Right ventricle myocardium superior (tissue), 1 donor: ENCODE measurements at regions not wholly inside any gene's neighbourhood (a gene's known extent, or its start where the extent isn't known, plus 50 kb on each side); places are given as distances from the start of the nearest gene placed in this dataset.
"Not testable (repeated sequence)": the region's sequence is repeated elsewhere in the genome, so short reads cannot be mapped to it uniquely, and the experiment has no call there.

Experiments
- ATAC-seq: fragments of 200-7000 bp; cut with Tn5 transposase; one replicate; pipeline ENCODE4 v1.9.1; 2020; ENCODE audit warnings: mild to moderate bottlenecking; ENCODE audit not compliant: poor library complexity
- DNase-seq: peaks from one replicate; pipeline ENCODE4 v3.0.0-alpha.2; 2020
- intact Hi-C: fragments of 100-400 bp; cut with DNase I; formaldehyde crosslinking; loops from one replicate; pipeline ENCODE4 v1.11.2; 2022
- donor health status: DM: no; HTN: yes; CAD: no; lungs with severe emphysema.

GRCh38 chr4:144426023-144426422 is 219.9 kb upstream of the HHIP start:
- ATAC-seq, DNase-seq, intact Hi-C loops: not testable (repeated sequence)

- intact Hi-C loops, result no loop called here
- no peak for ATAC-seq
- DNase-seq, result no peak
These were observed 203.2 kb upstream of the HHIP start for GRCh38 chr4:144442713-144443112.

- peak; percentile 46 for DNase-seq
- intact Hi-C loops, result no loop called here
- ATAC-seq, result peak; percentile 77
These were observed 196.3 kb upstream of the HHIP start for GRCh38 chr4:144449611-144450010.

- ATAC-seq, result no peak
- intact Hi-C loops, result no loop called here
- no peak for DNase-seq
These were observed 195.4 kb upstream of the HHIP start for GRCh38 chr4:144450526-144450925.

GRCh38 chr4:144451766-144452450 is 194.0 kb upstream of the HHIP start:
- DNase-seq, result no peak
- intact Hi-C loops, result no loop called here
- ATAC-seq, result no peak

GRCh38 chr4:144456196-144456595 is 189.8 kb upstream of the HHIP start:
- DNase-seq (no peak), ATAC-seq (no peak)
- intact Hi-C loops, result no loop called here

GRCh38 chr4:144461906-144462305 is 184.1 kb upstream of the HHIP start:
- DNase-seq (no peak), ATAC-seq (no peak)
- intact Hi-C loops, result no loop called here

- DNase-seq (no peak), ATAC-seq (no peak)
- intact Hi-C loops, result no loop called here
These were observed 182.7 kb upstream of the HHIP start for GRCh38 chr4:144463236-144463635.

- intact Hi-C loops, result no loop called here
- DNase-seq (no peak), ATAC-seq (no peak)
These were observed 182.1 kb upstream of the HHIP start for GRCh38 chr4:144463896-144464295.

GRCh38 chr4:144465546-144465945 is 180.4 kb upstream of the HHIP start:
- DNase-seq (no peak), ATAC-seq (no peak)
- intact Hi-C loops, result no loop called here

GRCh38 chr4:144480068-144480467 is 165.9 kb upstream of the HHIP start:
- ATAC-seq (no peak), DNase-seq (no peak)
- intact Hi-C loops, result no loop called here

GRCh38 chr4:144489831-144490230 is 156.1 kb upstream of the HHIP start:
- intact Hi-C loops, result no loop called here
- ATAC-seq, result no peak
- DNase-seq, result no peak

- no peak for DNase-seq
- intact Hi-C loops, result no loop called here
These were observed 151.7 kb upstream of the HHIP start for GRCh38 chr4:144494280-144494679.

GRCh38 chr4:144495944-144496343 is 150.0 kb upstream of the HHIP start:
- DNase-seq, result no peak
- no peak for ATAC-seq
- intact Hi-C loops, result no loop called here

More at GRCh38 chr4:144494280-144494679, 151.7 kb upstream of the HHIP start:
- ATAC-seq, result no peak

GRCh38 chr4:144499777-144500176 is 146.2 kb upstream of the HHIP start:
- ATAC-seq, result no peak

GRCh38 chr4:144501231-144501780 is 144.7 kb upstream of the HHIP start:
- intact Hi-C loops, result no loop called here
- no peak for ATAC-seq
- DNase-seq, result no peak

More at GRCh38 chr4:144499777-144500176, 146.2 kb upstream of the HHIP start:
- no peak for DNase-seq
- intact Hi-C loops, result no loop called here

- ATAC-seq (no peak), DNase-seq (no peak)
- intact Hi-C loops, result no loop called here
These were observed 141.1 kb upstream of the HHIP start for GRCh38 chr4:144504883-144505282.

- intact Hi-C loops, result no loop called here
- DNase-seq, result no peak
- no peak for ATAC-seq
These were observed 138.4 kb upstream of the HHIP start for GRCh38 chr4:144507311-144508101.

- DNase-seq (no peak), ATAC-seq (no peak)
- intact Hi-C loops, result no loop called here
These were observed 136.6 kb upstream of the HHIP start for GRCh38 chr4:144509088-144510015.
